ENCODE measurements at regions not wholly inside any gene's neighbourhood (a gene's known extent, or its start where the extent isn't known, plus 50 kb on each side); places are given as distances from the start of the nearest gene placed in this dataset.

- no peak for DNase-seq
- no peaks in the 10 kb centered on the region for H3K36me3 ChIP-seq (ENCODE audit: control insufficient read depth, insufficient read depth, low read length)
- H3K9me3 ChIP-seq (ENCODE audit: control insufficient read depth, low read length): no peaks in the 10 kb centered on the region
- no peaks in the 10 kb centered on the region for H3K27me3 Mint-ChIP-seq (ENCODE audit: insufficient read depth)
- TF ChIP-seq, protein P1, sequence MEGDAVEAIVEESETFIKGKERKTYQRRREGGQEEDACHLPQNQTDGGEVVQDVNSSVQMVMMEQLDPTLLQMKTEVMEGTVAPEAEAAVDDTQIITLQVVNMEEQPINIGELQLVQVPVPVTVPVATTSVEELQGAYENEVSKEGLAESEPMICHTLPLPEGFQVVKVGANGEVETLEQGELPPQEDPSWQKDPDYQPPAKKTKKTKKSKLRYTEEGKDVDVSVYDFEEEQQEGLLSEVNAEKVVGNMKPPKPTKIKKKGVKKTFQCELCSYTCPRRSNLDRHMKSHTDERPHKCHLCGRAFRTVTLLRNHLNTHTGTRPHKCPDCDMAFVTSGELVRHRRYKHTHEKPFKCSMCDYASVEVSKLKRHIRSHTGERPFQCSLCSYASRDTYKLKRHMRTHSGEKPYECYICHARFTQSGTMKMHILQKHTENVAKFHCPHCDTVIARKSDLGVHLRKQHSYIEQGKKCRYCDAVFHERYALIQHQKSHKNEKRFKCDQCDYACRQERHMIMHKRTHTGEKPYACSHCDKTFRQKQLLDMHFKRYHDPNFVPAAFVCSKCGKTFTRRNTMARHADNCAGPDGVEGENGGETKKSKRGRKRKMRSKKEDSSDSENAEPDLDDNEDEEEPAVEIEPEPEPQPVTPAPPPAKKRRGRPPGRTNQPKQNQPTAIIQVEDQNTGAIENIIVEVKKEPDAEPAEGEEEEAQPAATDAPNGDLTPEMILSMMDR (conservative IDR thresholded peaks at IDR 0.05): no peak
- no peak overlapping the region for H3K4me3 ChIP-seq (ENCODE audit: low read length)
- no peaks in the 10 kb centered on the region for H3K36me3 Mint-ChIP-seq (ENCODE audit: low read depth)
- peaks cover 28% of the 10 kb centered on the region for H3K4me1 Mint-ChIP-seq
- peaks cover 12% of the 10 kb centered on the region for H3K4me1 ChIP-seq (ENCODE audit: control insufficient read depth, insufficient read depth, low read length)
- H3K27ac Mint-ChIP-seq: no peak overlapping the region
- 81 to 84% methylated on average over 5 to 10 of the region's 10 CpGs for WGBS, 2 experiments (ENCODE audit: insufficient coverage in 1 of 2, insufficient read length in 1 of 2)
- no peaks in the 10 kb centered on the region for H3K9me3 Mint-ChIP-seq
- H3K27ac ChIP-seq (ENCODE audit: low read depth, low read length): no peak overlapping the region
- H3K27me3 ChIP-seq (ENCODE audit: control insufficient read depth, insufficient read depth, low read length, poor library complexity, severe bottlenecking): no peaks in the 10 kb centered on the region
- H3K4me3 Mint-ChIP-seq: no peak overlapping the region
- no peak overlapping the region for H3K9ac ChIP-seq (ENCODE audit: extremely low read depth, low read length, poor library complexity, severe bottlenecking)
Observed at GRCh38 chr20:24045621-24046318, 57.2 kb upstream of the GGTLC1 start.

DNA sequence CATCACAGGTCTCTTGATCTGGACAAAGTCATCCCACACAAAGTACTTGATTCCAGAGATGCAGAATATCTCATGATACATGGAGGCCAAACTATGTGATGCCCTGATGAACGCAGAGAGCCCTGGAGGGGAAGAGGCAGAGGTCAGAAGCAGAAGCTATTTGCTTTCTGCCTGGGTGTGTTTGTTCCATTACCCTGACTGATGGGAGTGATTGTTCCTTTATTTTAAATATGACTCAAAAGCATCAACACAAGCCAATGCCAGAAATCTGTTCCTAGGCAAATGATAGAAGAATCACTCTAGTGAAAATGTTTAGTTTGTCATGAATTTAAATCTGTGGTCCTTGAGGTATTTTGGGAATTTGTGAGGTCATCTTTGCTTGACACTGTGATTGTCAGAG, 54.7 kb upstream of the GGTLC1 start:
- Mint-ChIP-seq H3K9me3 (no peaks in the 10 kb centered on the region), H3K27me3 (ENCODE audit: insufficient read depth) (no peaks in the 10 kb centered on the region), H3K4me1 (peaks cover 17% of the 10 kb centered on the region), H3K4me3 (no peak overlapping the region), H3K27ac (no peak overlapping the region), H3K36me3 (ENCODE audit: low read depth) (no peaks in the 10 kb centered on the region)
- peaks cover 12% of the 10 kb centered on the region for H3K4me1 ChIP-seq (ENCODE audit: control insufficient read depth, insufficient read depth, low read length)
- no peak for DNase-seq
- TF ChIP-seq, protein P1 (conservative IDR thresholded peaks at IDR 0.05): no peak
- 100% methylated on average over 1 of the region's 1 CpG; no CpG with 5 or more reads in 1 of the 2 experiments for WGBS, 2 experiments (ENCODE audit: insufficient coverage in 1 of 2, insufficient read length in 1 of 2)
- H3K4me3 ChIP-seq (ENCODE audit: low read length): no peak overlapping the region
- H3K9ac ChIP-seq (ENCODE audit: extremely low read depth, low read length, poor library complexity, severe bottlenecking): no peak overlapping the region
- no peak overlapping the region for H3K27ac ChIP-seq (ENCODE audit: low read depth, low read length)
- no peaks in the 10 kb centered on the region for H3K9me3 ChIP-seq (ENCODE audit: control insufficient read depth, low read length)
- H3K36me3 ChIP-seq (ENCODE audit: control insufficient read depth, insufficient read depth, low read length): no peaks in the 10 kb centered on the region
- H3K27me3 ChIP-seq (ENCODE audit: control insufficient read depth, insufficient read depth, low read length, poor library complexity, severe bottlenecking): no peaks in the 10 kb centered on the region

GRCh38 chr20:24042646-24043045, 54.1 kb upstream of the GGTLC1 start:
- H3K27me3 Mint-ChIP-seq (ENCODE audit: insufficient read depth): no peaks in the 10 kb centered on the region
- WGBS, 2 experiments (ENCODE audit: insufficient coverage in 1 of 2, insufficient read length in 1 of 2): 83 to 92% methylated on average over 1 to 3 of the region's 3 CpGs
- H3K4me3 Mint-ChIP-seq: no peak overlapping the region
- no peaks in the 10 kb centered on the region for H3K36me3 Mint-ChIP-seq (ENCODE audit: low read depth)
- Histone ChIP-seq H3K27ac (ENCODE audit: low read depth, low read length) (no peak overlapping the region), H3K9me3 (ENCODE audit: control insufficient read depth, low read length) (no peaks in the 10 kb centered on the region), H3K27me3 (ENCODE audit: control insufficient read depth, insufficient read depth, low read length, poor library complexity, severe bottlenecking) (no peaks in the 10 kb centered on the region), H3K9ac (ENCODE audit: extremely low read depth, low read length, poor library complexity, severe bottlenecking) (no peak overlapping the region), H3K4me3 (ENCODE audit: low read length) (no peak overlapping the region), H3K4me1 (ENCODE audit: control insufficient read depth, insufficient read depth, low read length) (peaks cover 12% of the 10 kb centered on the region), H3K36me3 (ENCODE audit: control insufficient read depth, insufficient read depth, low read length) (no peaks in the 10 kb centered on the region)
- DNase-seq: no peak
- H3K4me1 Mint-ChIP-seq: peaks cover 17% of the 10 kb centered on the region
- no peaks in the 10 kb centered on the region for H3K9me3 Mint-ChIP-seq
- no peak overlapping the region for H3K27ac Mint-ChIP-seq
- TF ChIP-seq, protein P1 (conservative IDR thresholded peaks at IDR 0.05): no peak
